ENCODE measurements at regions not wholly inside any gene's neighbourhood (a gene's known extent, or its start where the extent isn't known, plus 50 kb on each side); places are given as distances from the start of the nearest gene placed in this dataset.

GRCh38 chr20:50310673-50311051 is 120.0 kb downstream of the CEBPB start:
- TF ChIP-seq EP300 (IDR thresholded peaks at IDR 0.05) (no peak), CTCF (IDR thresholded peaks at IDR 0.05) (no peak), POLR2A (IDR thresholded peaks at IDR 0.05) (no peak), POLR2AphosphoS5 (IDR thresholded peaks at IDR 0.05) (no peak)

Data from gastroesophageal sphincter (tissue), 3 donors.